ENCODE measurements at regions not wholly inside any gene's neighbourhood (a gene's known extent, or its start where the extent isn't known, plus 50 kb on each side); places are given as distances from the start of the nearest gene placed in this dataset.

DNA sequence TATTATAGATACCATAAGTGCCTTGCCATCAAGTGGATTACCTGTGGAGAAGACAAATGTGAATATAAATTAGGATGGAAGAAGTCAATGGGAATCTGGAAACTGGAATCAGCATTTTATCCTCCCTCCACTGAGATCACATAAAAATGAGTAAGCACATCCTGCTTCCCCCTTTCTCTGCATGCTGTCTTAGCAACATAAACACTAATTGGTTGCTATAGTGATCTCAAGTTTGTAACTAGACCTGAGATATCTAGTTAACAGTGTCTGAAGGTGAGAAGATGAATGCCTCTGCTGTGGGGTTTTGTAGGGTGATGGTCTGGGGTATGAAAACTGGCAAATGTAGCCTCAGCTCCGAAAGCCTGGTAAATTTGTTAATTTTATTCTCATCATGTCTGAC lies 1357.5 kb upstream of the CELF4 start:
- H3K4me1 ChIP-seq (ENCODE audit: insufficient read depth, low read length, severe bottlenecking): no peaks in the 10 kb centered on the region
- H3K4me3 ChIP-seq (ENCODE audit: low read depth, low read length, poor library complexity, severe bottlenecking): no peak overlapping the region
- no peaks in the 10 kb centered on the region for H3K27me3 ChIP-seq (ENCODE audit: insufficient read depth, low read length)
- no peaks in the 10 kb centered on the region for H3F3A ChIP-seq (ENCODE audit: insufficient read depth, low read length)
- no peaks in the 10 kb centered on the region for H3K9me2 ChIP-seq (ENCODE audit: low read depth, low read length)
- no peaks in the 10 kb centered on the region for H3K79me2 ChIP-seq (ENCODE audit: insufficient read depth, low read length)
- H3K36me3 ChIP-seq (ENCODE audit: insufficient read depth, low read length): no peaks in the 10 kb centered on the region
- H3K9me3 ChIP-seq (ENCODE audit: low read length): no peaks in the 10 kb centered on the region
- H3K4me2 ChIP-seq (ENCODE audit: low read length): no peak overlapping the region
- H3K9ac ChIP-seq (ENCODE audit: low read length): no peak overlapping the region
- no peak overlapping the region for H2AFZ ChIP-seq (ENCODE audit: low read length)
- no peak for TF ChIP-seq EZH2 (IDR thresholded peaks at IDR 0.05; ENCODE audit: borderline replicate concordance, low read length)
- TF ChIP-seq, protein P1, sequence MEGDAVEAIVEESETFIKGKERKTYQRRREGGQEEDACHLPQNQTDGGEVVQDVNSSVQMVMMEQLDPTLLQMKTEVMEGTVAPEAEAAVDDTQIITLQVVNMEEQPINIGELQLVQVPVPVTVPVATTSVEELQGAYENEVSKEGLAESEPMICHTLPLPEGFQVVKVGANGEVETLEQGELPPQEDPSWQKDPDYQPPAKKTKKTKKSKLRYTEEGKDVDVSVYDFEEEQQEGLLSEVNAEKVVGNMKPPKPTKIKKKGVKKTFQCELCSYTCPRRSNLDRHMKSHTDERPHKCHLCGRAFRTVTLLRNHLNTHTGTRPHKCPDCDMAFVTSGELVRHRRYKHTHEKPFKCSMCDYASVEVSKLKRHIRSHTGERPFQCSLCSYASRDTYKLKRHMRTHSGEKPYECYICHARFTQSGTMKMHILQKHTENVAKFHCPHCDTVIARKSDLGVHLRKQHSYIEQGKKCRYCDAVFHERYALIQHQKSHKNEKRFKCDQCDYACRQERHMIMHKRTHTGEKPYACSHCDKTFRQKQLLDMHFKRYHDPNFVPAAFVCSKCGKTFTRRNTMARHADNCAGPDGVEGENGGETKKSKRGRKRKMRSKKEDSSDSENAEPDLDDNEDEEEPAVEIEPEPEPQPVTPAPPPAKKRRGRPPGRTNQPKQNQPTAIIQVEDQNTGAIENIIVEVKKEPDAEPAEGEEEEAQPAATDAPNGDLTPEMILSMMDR (IDR thresholded peaks at IDR 0.05; ENCODE audit: low read length): no peak
- H4K20me1 ChIP-seq (ENCODE audit: insufficient read depth, low read length): no peaks in the 10 kb centered on the region
- H3K27ac ChIP-seq (ENCODE audit: low read depth, low read length, poor library complexity, severe bottlenecking): no peak overlapping the region

DNA sequence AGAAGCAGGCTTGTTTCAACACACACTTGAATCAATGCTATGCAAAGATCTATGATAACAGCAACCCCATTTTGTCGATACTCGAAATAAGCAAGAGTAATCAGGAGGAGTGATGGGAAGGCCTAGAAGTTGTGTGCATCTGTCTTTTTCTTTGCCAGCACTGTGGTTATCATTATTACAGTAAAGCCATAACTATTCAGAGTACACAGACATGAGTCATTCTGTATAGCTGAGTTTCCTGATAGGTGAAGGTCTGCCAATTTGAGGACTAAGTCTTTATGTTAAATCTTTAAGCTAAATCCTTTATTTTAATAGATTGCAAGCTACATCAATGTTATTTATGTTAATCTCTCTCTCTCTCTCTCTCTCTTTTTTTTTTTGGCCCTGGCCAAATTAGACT lies 1344.4 kb upstream of the CELF4 start:
- H3K36me3 ChIP-seq (ENCODE audit: insufficient read depth, low read length): no peaks in the 10 kb centered on the region
- H3K4me2 ChIP-seq (ENCODE audit: low read length): no peak overlapping the region
- H3K9me2 ChIP-seq (ENCODE audit: low read depth, low read length): no peaks in the 10 kb centered on the region
- no peak overlapping the region for H3K4me3 ChIP-seq (ENCODE audit: low read depth, low read length, poor library complexity, severe bottlenecking)
- no peak overlapping the region for H3K9ac ChIP-seq (ENCODE audit: low read length)
- no peaks in the 10 kb centered on the region for H3K9me3 ChIP-seq (ENCODE audit: low read length)
- no peaks in the 10 kb centered on the region for H3K79me2 ChIP-seq (ENCODE audit: insufficient read depth, low read length)
- H2AFZ ChIP-seq (ENCODE audit: low read length): no peak overlapping the region
- H3F3A ChIP-seq (ENCODE audit: insufficient read depth, low read length): no peaks in the 10 kb centered on the region
- no peak for TF ChIP-seq EZH2 (IDR thresholded peaks at IDR 0.05; ENCODE audit: borderline replicate concordance, low read length)
- TF ChIP-seq, protein P1 (IDR thresholded peaks at IDR 0.05; ENCODE audit: low read length): no peak
- H4K20me1 ChIP-seq (ENCODE audit: insufficient read depth, low read length): no peaks in the 10 kb centered on the region
- no peak overlapping the region for H3K27ac ChIP-seq (ENCODE audit: low read depth, low read length, poor library complexity, severe bottlenecking)
- H3K4me1 ChIP-seq (ENCODE audit: insufficient read depth, low read length, severe bottlenecking): no peaks in the 10 kb centered on the region
- no peaks in the 10 kb centered on the region for H3K27me3 ChIP-seq (ENCODE audit: insufficient read depth, low read length)

DNA sequence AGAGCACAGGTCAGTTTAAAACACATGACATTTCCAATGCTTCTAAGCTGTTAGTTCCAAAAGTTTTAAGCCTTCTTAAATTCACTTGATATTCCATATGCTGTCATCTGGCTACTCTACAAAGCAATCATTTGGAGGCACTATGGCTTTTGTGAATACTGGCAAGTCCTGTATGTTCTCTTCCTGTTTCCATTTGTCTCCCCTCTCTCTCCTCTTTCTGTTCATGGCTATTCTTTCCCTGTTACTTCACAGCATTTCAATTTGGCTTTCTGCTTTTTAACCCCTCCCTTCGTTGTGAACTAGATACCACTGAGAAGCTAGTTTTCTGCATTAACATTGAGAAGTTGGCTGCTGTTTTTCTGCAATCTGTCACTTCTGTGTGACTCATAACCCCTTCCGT lies 1337.2 kb upstream of the CELF4 start:
- Histone ChIP-seq H3K36me3 (ENCODE audit: insufficient read depth, low read length) (no peaks in the 10 kb centered on the region), H3K9ac (ENCODE audit: low read length) (no peak overlapping the region), H3K4me2 (ENCODE audit: low read length) (no peak overlapping the region), H3K27me3 (ENCODE audit: insufficient read depth, low read length) (no peaks in the 10 kb centered on the region), H3K79me2 (ENCODE audit: insufficient read depth, low read length) (no peaks in the 10 kb centered on the region), H3K9me3 (ENCODE audit: low read length) (no peaks in the 10 kb centered on the region), H3K4me3 (ENCODE audit: low read depth, low read length, poor library complexity, severe bottlenecking) (no peak overlapping the region), H2AFZ (ENCODE audit: low read length) (no peak overlapping the region), H3K27ac (ENCODE audit: low read depth, low read length, poor library complexity, severe bottlenecking) (no peak overlapping the region), H3K4me1 (ENCODE audit: insufficient read depth, low read length, severe bottlenecking) (no peaks in the 10 kb centered on the region), H3F3A (ENCODE audit: insufficient read depth, low read length) (no peaks in the 10 kb centered on the region), H3K9me2 (ENCODE audit: low read depth, low read length) (no peaks in the 10 kb centered on the region), H4K20me1 (ENCODE audit: insufficient read depth, low read length) (no peaks in the 10 kb centered on the region)
- TF ChIP-seq, protein P1 (IDR thresholded peaks at IDR 0.05; ENCODE audit: low read length): no peak
- no peak for TF ChIP-seq EZH2 (IDR thresholded peaks at IDR 0.05; ENCODE audit: borderline replicate concordance, low read length)
